GM10266 (cell line): ENCODE measurements at regions not wholly inside any gene's neighbourhood (a gene's known extent, or its start where the extent isn't known, plus 50 kb on each side); places are given as distances from the start of the nearest gene placed in this dataset.

ENCODE experiments used
- DNase-seq: peaks from one replicate; pipeline ENCODE4 v3.0.0; 2012; ENCODE audit errors: extremely low spot score
- TF ChIP-seq, protein P1 (sequence below): IDR thresholded peaks from 2 replicates; pipeline ENCODE4 v1.5.1; 2012; ENCODE audit warnings: mild to moderate bottlenecking, low read depth; ENCODE audit not compliant: control insufficient read depth, insufficient read depth; ENCODE audit errors: missing control alignments

GRCh38 chr1:101333186-101333585 lies 96.4 kb downstream of the S1PR1 start:
- no peak for DNase-seq
- TF ChIP-seq, protein P1, sequence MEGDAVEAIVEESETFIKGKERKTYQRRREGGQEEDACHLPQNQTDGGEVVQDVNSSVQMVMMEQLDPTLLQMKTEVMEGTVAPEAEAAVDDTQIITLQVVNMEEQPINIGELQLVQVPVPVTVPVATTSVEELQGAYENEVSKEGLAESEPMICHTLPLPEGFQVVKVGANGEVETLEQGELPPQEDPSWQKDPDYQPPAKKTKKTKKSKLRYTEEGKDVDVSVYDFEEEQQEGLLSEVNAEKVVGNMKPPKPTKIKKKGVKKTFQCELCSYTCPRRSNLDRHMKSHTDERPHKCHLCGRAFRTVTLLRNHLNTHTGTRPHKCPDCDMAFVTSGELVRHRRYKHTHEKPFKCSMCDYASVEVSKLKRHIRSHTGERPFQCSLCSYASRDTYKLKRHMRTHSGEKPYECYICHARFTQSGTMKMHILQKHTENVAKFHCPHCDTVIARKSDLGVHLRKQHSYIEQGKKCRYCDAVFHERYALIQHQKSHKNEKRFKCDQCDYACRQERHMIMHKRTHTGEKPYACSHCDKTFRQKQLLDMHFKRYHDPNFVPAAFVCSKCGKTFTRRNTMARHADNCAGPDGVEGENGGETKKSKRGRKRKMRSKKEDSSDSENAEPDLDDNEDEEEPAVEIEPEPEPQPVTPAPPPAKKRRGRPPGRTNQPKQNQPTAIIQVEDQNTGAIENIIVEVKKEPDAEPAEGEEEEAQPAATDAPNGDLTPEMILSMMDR: no peak

- DNase-seq: no peak
- TF ChIP-seq, protein P1: no peak
These were observed 101.1 kb downstream of the S1PR1 start for GRCh38 chr1:101337968-101338367.

- TF ChIP-seq, protein P1: no peak
- DNase-seq: no peak
These were observed 102.1 kb downstream of the S1PR1 start for GRCh38 chr1:101338714-101339430.

- DNase-seq: no peak
- TF ChIP-seq, protein P1: no peak
These were observed 107.9 kb downstream of the S1PR1 start for GRCh38 chr1:101344745-101345144.

GRCh38 chr1:101346419-101346818 lies 109.6 kb downstream of the S1PR1 start:
- TF ChIP-seq, protein P1: no peak

GRCh38 chr1:101356013-101356412 lies 119.2 kb downstream of the S1PR1 start:
- TF ChIP-seq, protein P1: no peak
- DNase-seq: no peak

More at GRCh38 chr1:101346419-101346818, 109.6 kb downstream of the S1PR1 start:
- no peak for DNase-seq

GRCh38 chr1:101356604-101357443 lies 120.0 kb downstream of the S1PR1 start:
- TF ChIP-seq, protein P1: no peak
- no peak for DNase-seq
